GM23338 (cell line): ENCODE measurements at regions not wholly inside any gene's neighbourhood (a gene's known extent, or its start where the extent isn't known, plus 50 kb on each side); places are given as distances from the start of the nearest gene placed in this dataset.

ENCODE experiments used
- ATAC-seq: fragments of 200-7000 bp; cut with Tn5 transposase; 3 replicates; pipeline ENCODE4 v1.9.1; 2020
- DNase-seq: peaks from one replicate; pipeline ENCODE4 v3.0.0-alpha.2; 2015; ENCODE audit warnings: low spot score
- H2AFZ ChIP-seq: fragments of 200-600 bp; sonication (generic); 2 replicates; pipeline ENCODE4 v1.8.0; 2016; ENCODE audit warnings: antibody characterized with exemption, mild to moderate bottlenecking, moderate library complexity
- H3F3A ChIP-seq: fragments of 200-600 bp; sonication (generic); replicated peaks from 2 replicates; pipeline ENCODE4 v1.8.0; 2017; ENCODE audit warnings: antibody characterized with exemption, mixed run types, low read depth
- H3K27ac ChIP-seq: fragments of 200-600 bp; sonication (generic); 2 replicates; pipeline ENCODE4 v1.6.1; 2016; ENCODE audit warnings: low read depth
- H3K27me3 ChIP-seq: fragments of 200-600 bp; sonication (generic); 2 replicates; pipeline ENCODE4 v1.8.0; 2016; ENCODE audit warnings: mild to moderate bottlenecking, mixed run types, moderate library complexity; ENCODE audit not compliant: insufficient read depth
- H3K36me3 ChIP-seq: fragments of 200-600 bp; sonication (generic); 2 replicates; pipeline ENCODE4 v1.8.0; 2016; ENCODE audit warnings: mild to moderate bottlenecking; ENCODE audit not compliant: insufficient read depth
- H3K4me1 ChIP-seq: fragments of 200-600 bp; sonication (generic); 2 replicates; pipeline ENCODE4 v1.8.0; 2016; ENCODE audit warnings: mild to moderate bottlenecking, moderate library complexity; ENCODE audit not compliant: insufficient read depth
- H3K4me2 ChIP-seq: fragments of 200-600 bp; sonication (generic); 2 replicates; pipeline ENCODE4 v1.7.1; 2017; ENCODE audit warnings: mixed run types
- H3K4me3 ChIP-seq: fragments of 200-600 bp; sonication (generic); 2 replicates; pipeline ENCODE4 v1.6.1; 2016; ENCODE audit warnings: mixed run types
- H3K79me2 ChIP-seq: fragments of 200-600 bp; sonication (generic); replicated peaks from 2 replicates; pipeline ENCODE4 v1.8.0; 2017; ENCODE audit warnings: mild to moderate bottlenecking; ENCODE audit not compliant: insufficient read depth
- H3K9me2 ChIP-seq: fragments of 200-600 bp; sonication (generic); 2 replicates; pipeline ENCODE4 v1.8.0; 2017; ENCODE audit not compliant: insufficient read depth
- H4K20me1 ChIP-seq: fragments of 200-600 bp; sonication (generic); replicated peaks from 2 replicates; pipeline ENCODE4 v1.8.0; 2017; ENCODE audit warnings: mild to moderate bottlenecking; ENCODE audit not compliant: insufficient read depth
- H3K27ac Mint-ChIP-seq: 2 replicates; pipeline ENCODE4 v1.8.0; 2020; ENCODE audit warnings: inconsistent platforms, mild to moderate bottlenecking, moderate library complexity, mixed read lengths
- H3K27me3 Mint-ChIP-seq: 3 replicates; pipeline ENCODE4 v1.8.0; 2022; ENCODE audit warnings: low read depth, mild to moderate bottlenecking, moderate library complexity, mixed read lengths, inconsistent platforms; ENCODE audit not compliant: insufficient read depth, poor library complexity
- H3K36me3 Mint-ChIP-seq: 3 replicates; pipeline ENCODE4 v1.8.0; 2021; ENCODE audit warnings: low read depth, mild to moderate bottlenecking, inconsistent platforms, moderate library complexity, mixed read lengths
- H3K4me1 Mint-ChIP-seq: 3 replicates; pipeline ENCODE4 v1.8.0; 2020; ENCODE audit warnings: mild to moderate bottlenecking, inconsistent platforms, mixed read lengths
- H3K4me3 Mint-ChIP-seq: 3 replicates; pipeline ENCODE4 v1.8.0; 2021; ENCODE audit warnings: moderate library complexity, mild to moderate bottlenecking, inconsistent platforms, mixed read lengths
- H3K9me3 Mint-ChIP-seq: 3 replicates; pipeline ENCODE4 v1.8.0; 2020; ENCODE audit warnings: moderate library complexity, mild to moderate bottlenecking, inconsistent platforms, mixed read lengths
- CREB1 ChIP-seq: fragments of 250-450 bp; sonication (Bioruptor Pico); IDR thresholded peaks from 2 replicates; pipeline ENCODE4 v1.5.0; 2020; ENCODE audit warnings: low read depth, mild to moderate bottlenecking, moderate library complexity
- ETS1 ChIP-seq: IDR thresholded peaks from 2 replicates; pipeline ENCODE4 v1.6.1; 2016; ENCODE audit warnings: antibody characterized with exemption
- EZH2 ChIP-seq: fragments of 200-600 bp; sonication (generic); IDR thresholded peaks from one replicate; pipeline ENCODE4 v1.8.0; 2017; ENCODE audit warnings: antibody characterized with exemption, mild to moderate bottlenecking, low read depth; ENCODE audit not compliant: unreplicated experiment
- EZH2phosphoT487 ChIP-seq: fragments of 200-600 bp; sonication (generic); IDR thresholded peaks from one replicate; pipeline ENCODE4 v1.8.1; 2018; ENCODE audit warnings: antibody characterized with exemption; ENCODE audit not compliant: unreplicated experiment
- JUNB ChIP-seq: IDR thresholded peaks from one replicate; pipeline ENCODE4 v1.6.1; 2016; ENCODE audit warnings: antibody characterized with exemption; ENCODE audit not compliant: unreplicated experiment
- NANOG ChIP-seq: IDR thresholded peaks from 2 replicates; pipeline ENCODE4 v1.6.1; 2016; ENCODE audit warnings: antibody characterized with exemption, borderline replicate concordance
- POLR2AphosphoS5 ChIP-seq: IDR thresholded peaks from 2 replicates; pipeline ENCODE4 v1.6.1; 2016; ENCODE audit warnings: antibody characterized with exemption, low read depth
- REST ChIP-seq: IDR thresholded peaks from one replicate; pipeline ENCODE4 v1.6.1; 2018; ENCODE audit warnings: antibody characterized with exemption; ENCODE audit not compliant: unreplicated experiment
- STAT1 ChIP-seq: IDR thresholded peaks from one replicate; pipeline ENCODE4 v1.6.1; 2016; ENCODE audit warnings: antibody characterized with exemption; ENCODE audit not compliant: unreplicated experiment
- ZNF114 ChIP-seq: fragments of 250-450 bp; sonication (Bioruptor Pico); IDR thresholded peaks from 2 replicates; pipeline ENCODE4 v1.5.0; 2020; ENCODE audit warnings: mild to moderate bottlenecking, moderate library complexity
- ZNF331 ChIP-seq: fragments of 250-450 bp; sonication (Bioruptor Pico); IDR thresholded peaks from 2 replicates; pipeline ENCODE4 v1.5.0; 2020; ENCODE audit warnings: low read depth, mild to moderate bottlenecking, moderate library complexity
- TF ChIP-seq, protein P1 (sequence below), 2 experiments: fragments of 200-600 bp in 1 of 2; sonication (generic) in 1 of 2; conservative IDR thresholded peaks; 2 replicates each; pipeline versions ENCODE4 v1.5.1 to v1.6.1; 2016 to 2017; ENCODE audit warnings: antibody characterized with exemption in 2 of 2, low read depth in 2 of 2, mild to moderate bottlenecking in 2 of 2, moderate library complexity in 1 of 2

DNA sequence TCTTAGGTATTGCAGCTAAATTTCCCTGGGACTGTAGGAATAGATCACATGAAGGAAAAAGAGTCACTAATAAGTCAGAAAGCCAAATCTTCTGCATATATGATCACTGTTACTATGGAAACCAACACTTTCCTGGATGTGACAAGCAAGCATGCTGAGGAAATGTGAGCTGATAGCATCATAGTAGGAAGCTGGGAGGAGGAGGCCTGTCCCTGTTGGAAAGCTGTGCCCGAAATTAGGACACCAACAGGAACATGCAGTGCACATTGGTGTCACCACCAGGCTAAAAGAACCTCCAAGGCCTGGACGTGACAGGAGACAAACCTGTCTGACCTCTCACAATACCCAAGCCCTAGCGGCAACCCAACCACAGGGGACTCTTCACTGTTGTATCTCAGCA is 181.9 kb upstream of the PCSK2 start (continued):
- TF ChIP-seq REST (no peak), ETS1 (no peak), CREB1 (CRISPR knock-in tag) (no peak), NANOG (no peak), JUNB (no peak), EZH2 (no peak)

DNA sequence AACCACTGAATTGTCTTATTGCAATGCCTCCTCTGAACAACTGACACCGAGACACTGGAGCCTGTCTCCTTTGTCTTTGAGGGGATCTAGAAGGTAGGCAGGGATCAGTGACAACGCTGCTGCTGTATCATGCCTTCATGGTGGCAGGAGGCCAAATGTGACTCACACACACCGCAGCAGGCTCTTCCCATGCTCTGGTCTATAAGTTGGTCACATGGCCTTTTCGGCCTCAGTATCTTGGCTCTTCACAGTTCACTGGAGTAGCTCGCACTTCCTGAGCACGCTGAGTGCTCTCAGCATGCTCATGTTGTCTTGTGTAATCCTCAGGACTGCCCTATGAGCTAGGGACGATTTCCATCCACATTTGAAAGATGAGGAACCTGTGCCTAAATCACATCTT is 167.4 kb upstream of the PCSK2 start:
- Mint-ChIP-seq H3K27me3 (no peaks in the 10 kb centered on the region), H3K36me3 (no peaks in the 10 kb centered on the region), H3K9me3 (peaks cover 12% of the 10 kb centered on the region), H3K4me3 (no peak overlapping the region), H3K4me1 (no peaks in the 10 kb centered on the region), H3K27ac (no peak overlapping the region)
- DNase-seq = no peak
- H3K4me3 ChIP-seq = no peak overlapping the region
- H2AFZ ChIP-seq = no peak overlapping the region
- no peaks in the 10 kb centered on the region for H3F3A ChIP-seq
- no peaks in the 10 kb centered on the region for H4K20me1 ChIP-seq
- H3K4me2 ChIP-seq = no peak overlapping the region
- no peaks in the 10 kb centered on the region for H3K4me1 ChIP-seq
- H3K36me3 ChIP-seq = no peaks in the 10 kb centered on the region
- H3K27me3 ChIP-seq = no peaks in the 10 kb centered on the region
- H3K79me2 ChIP-seq = no peaks in the 10 kb centered on the region
- H3K27ac ChIP-seq = no peak overlapping the region
- ATAC-seq = no peak
- H3K9me2 ChIP-seq = 0 out of 2 replicates have a peak, but pooled peaks cover 3% of the 10 kb centered on the region
- no peak for TF ChIP-seq POLR2AphosphoS5
- TF ChIP-seq ZNF114 = no peak
- TF ChIP-seq, protein P1, sequence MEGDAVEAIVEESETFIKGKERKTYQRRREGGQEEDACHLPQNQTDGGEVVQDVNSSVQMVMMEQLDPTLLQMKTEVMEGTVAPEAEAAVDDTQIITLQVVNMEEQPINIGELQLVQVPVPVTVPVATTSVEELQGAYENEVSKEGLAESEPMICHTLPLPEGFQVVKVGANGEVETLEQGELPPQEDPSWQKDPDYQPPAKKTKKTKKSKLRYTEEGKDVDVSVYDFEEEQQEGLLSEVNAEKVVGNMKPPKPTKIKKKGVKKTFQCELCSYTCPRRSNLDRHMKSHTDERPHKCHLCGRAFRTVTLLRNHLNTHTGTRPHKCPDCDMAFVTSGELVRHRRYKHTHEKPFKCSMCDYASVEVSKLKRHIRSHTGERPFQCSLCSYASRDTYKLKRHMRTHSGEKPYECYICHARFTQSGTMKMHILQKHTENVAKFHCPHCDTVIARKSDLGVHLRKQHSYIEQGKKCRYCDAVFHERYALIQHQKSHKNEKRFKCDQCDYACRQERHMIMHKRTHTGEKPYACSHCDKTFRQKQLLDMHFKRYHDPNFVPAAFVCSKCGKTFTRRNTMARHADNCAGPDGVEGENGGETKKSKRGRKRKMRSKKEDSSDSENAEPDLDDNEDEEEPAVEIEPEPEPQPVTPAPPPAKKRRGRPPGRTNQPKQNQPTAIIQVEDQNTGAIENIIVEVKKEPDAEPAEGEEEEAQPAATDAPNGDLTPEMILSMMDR (conservative IDR thresholded peaks at IDR 0.05; ENCODE audit: low read depth in 2 of 2) = no peak
- TF ChIP-seq NANOG = no peak
- TF ChIP-seq REST = no peak
- TF ChIP-seq STAT1 = no peak
- no peak for TF ChIP-seq ZNF331 (CRISPR knock-in tag)
- no peak for TF ChIP-seq ETS1
- no peak for TF ChIP-seq EZH2phosphoT487
- no peak for TF ChIP-seq CREB1 (CRISPR knock-in tag)
